Ishikawa (cell line): ENCODE measurements at regions not wholly inside any gene's neighbourhood (a gene's known extent, or its start where the extent isn't known, plus 50 kb on each side); places are given as distances from the start of the nearest gene placed in this dataset.

Experiments used
- CEBPB ChIP-seq: IDR thresholded peaks from 2 replicates; pipeline ENCODE4 v1.6.1; 2012
- EGR1 ChIP-seq: IDR thresholded peaks from 2 replicates; pipeline ENCODE4 v1.6.1; 2012
- TCF12 ChIP-seq: IDR thresholded peaks from 2 replicates; pipeline ENCODE4 v1.6.1; 2012; ENCODE audit warnings: low read depth
- TEAD4 ChIP-seq: IDR thresholded peaks from 2 replicates; pipeline ENCODE4 v1.6.1; 2012
- YY1 ChIP-seq: IDR thresholded peaks from 2 replicates; pipeline ENCODE4 v1.6.1; 2012; ENCODE audit warnings: low read depth
- TF ChIP-seq, protein P1 (sequence below): IDR thresholded peaks from 2 replicates; pipeline ENCODE4 v1.6.1; 2012; ENCODE audit warnings: low read depth, mild to moderate bottlenecking
- TF ChIP-seq, protein P2 (sequence below): IDR thresholded peaks from 2 replicates; pipeline ENCODE4 v1.6.1; 2012

DNA sequence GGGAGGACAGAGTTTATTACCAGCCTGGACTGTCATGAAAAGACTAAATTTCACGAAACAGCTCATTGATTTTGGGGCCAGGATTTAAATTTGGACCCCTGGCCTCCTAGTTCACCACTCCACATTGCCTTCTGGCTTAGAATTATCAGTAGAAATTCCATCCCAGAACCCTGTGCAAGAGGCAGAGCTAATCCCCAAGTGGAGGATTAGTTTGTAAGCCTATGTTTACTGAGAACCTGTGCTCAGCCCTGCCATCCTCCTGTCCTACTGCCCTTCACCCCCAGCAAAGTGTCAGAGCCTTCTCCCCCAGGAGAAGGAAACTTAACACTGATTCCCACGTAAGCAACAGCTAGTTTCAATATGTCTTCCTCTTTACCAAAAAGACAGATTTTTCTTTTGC is 99.4 kb downstream of the SST start:
- TF ChIP-seq YY1 (no peak), EGR1 (no peak), CEBPB (no peak), TEAD4 (no peak), TCF12 (no peak)
- TF ChIP-seq, protein P1, sequence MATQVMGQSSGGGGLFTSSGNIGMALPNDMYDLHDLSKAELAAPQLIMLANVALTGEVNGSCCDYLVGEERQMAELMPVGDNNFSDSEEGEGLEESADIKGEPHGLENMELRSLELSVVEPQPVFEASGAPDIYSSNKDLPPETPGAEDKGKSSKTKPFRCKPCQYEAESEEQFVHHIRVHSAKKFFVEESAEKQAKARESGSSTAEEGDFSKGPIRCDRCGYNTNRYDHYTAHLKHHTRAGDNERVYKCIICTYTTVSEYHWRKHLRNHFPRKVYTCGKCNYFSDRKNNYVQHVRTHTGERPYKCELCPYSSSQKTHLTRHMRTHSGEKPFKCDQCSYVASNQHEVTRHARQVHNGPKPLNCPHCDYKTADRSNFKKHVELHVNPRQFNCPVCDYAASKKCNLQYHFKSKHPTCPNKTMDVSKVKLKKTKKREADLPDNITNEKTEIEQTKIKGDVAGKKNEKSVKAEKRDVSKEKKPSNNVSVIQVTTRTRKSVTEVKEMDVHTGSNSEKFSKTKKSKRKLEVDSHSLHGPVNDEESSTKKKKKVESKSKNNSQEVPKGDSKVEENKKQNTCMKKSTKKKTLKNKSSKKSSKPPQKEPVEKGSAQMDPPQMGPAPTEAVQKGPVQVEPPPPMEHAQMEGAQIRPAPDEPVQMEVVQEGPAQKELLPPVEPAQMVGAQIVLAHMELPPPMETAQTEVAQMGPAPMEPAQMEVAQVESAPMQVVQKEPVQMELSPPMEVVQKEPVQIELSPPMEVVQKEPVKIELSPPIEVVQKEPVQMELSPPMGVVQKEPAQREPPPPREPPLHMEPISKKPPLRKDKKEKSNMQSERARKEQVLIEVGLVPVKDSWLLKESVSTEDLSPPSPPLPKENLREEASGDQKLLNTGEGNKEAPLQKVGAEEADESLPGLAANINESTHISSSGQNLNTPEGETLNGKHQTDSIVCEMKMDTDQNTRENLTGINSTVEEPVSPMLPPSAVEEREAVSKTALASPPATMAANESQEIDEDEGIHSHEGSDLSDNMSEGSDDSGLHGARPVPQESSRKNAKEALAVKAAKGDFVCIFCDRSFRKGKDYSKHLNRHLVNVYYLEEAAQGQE = no peak
- TF ChIP-seq, protein P2, sequence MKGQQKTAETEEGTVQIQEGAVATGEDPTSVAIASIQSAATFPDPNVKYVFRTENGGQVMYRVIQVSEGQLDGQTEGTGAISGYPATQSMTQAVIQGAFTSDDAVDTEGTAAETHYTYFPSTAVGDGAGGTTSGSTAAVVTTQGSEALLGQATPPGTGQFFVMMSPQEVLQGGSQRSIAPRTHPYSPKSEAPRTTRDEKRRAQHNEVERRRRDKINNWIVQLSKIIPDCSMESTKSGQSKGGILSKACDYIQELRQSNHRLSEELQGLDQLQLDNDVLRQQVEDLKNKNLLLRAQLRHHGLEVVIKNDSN = no peak
